ENCODE measurements at regions not wholly inside any gene's neighbourhood (a gene's known extent, or its start where the extent isn't known, plus 50 kb on each side); places are given as distances from the start of the nearest gene placed in this dataset.

- DNase-seq (no peak), ATAC-seq (no peak)
- no peak overlapping the region for H3K4me3 ChIP-seq
- H3K27ac ChIP-seq, result no peak overlapping the region
- intact Hi-C loops (cut with DNase I), result no loop called here
- H3K4me1 ChIP-seq, result peaks cover 15% of the 10 kb centered on the region
- no peaks in the 10 kb centered on the region for H3K27me3 ChIP-seq
- TF ChIP-seq, protein P1, sequence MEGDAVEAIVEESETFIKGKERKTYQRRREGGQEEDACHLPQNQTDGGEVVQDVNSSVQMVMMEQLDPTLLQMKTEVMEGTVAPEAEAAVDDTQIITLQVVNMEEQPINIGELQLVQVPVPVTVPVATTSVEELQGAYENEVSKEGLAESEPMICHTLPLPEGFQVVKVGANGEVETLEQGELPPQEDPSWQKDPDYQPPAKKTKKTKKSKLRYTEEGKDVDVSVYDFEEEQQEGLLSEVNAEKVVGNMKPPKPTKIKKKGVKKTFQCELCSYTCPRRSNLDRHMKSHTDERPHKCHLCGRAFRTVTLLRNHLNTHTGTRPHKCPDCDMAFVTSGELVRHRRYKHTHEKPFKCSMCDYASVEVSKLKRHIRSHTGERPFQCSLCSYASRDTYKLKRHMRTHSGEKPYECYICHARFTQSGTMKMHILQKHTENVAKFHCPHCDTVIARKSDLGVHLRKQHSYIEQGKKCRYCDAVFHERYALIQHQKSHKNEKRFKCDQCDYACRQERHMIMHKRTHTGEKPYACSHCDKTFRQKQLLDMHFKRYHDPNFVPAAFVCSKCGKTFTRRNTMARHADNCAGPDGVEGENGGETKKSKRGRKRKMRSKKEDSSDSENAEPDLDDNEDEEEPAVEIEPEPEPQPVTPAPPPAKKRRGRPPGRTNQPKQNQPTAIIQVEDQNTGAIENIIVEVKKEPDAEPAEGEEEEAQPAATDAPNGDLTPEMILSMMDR (IDR thresholded peaks at IDR 0.05), result no peak
- H3K9me3 ChIP-seq, result no peaks in the 10 kb centered on the region
- no peaks in the 10 kb centered on the region for H3K36me3 ChIP-seq
Observed at GRCh38 chr7:106163257-106163656, 51.1 kb upstream of the SYPL1 start.
